ENCODE measurements at regions not wholly inside any gene's neighbourhood (a gene's known extent, or its start where the extent isn't known, plus 50 kb on each side); places are given as distances from the start of the nearest gene placed in this dataset.

GRCh38 chr12:108065069-108065468, 64.0 kb upstream of the WSCD2 start:
- DNase-seq (ENCODE audit: low read depth): no peak
- no peak for TF ChIP-seq CTCF (conservative IDR thresholded peaks at IDR 0.05; ENCODE audit: low read length)
- H3K4me3 ChIP-seq (ENCODE audit: low read length): no peak overlapping the region

GRCh38 chr12:108066583-108067577, 62.2 kb upstream of the WSCD2 start:
- TF ChIP-seq CTCF (conservative IDR thresholded peaks at IDR 0.05; ENCODE audit: low read length): no peak
- no peak overlapping the region for H3K4me3 ChIP-seq (ENCODE audit: low read length)
- DNase-seq (ENCODE audit: low read depth): no peak

GRCh38 chr12:108069651-108070165, 59.4 kb upstream of the WSCD2 start:
- no peak for DNase-seq (ENCODE audit: low read depth)
- no peak overlapping the region for H3K4me3 ChIP-seq (ENCODE audit: low read length)
- TF ChIP-seq CTCF (conservative IDR thresholded peaks at IDR 0.05; ENCODE audit: low read length): no peak

- no peak for TF ChIP-seq CTCF (conservative IDR thresholded peaks at IDR 0.05; ENCODE audit: low read length)
- DNase-seq (ENCODE audit: low read depth): no peak
- no peak overlapping the region for H3K4me3 ChIP-seq (ENCODE audit: low read length)
These were observed 53.5 kb upstream of the WSCD2 start for GRCh38 chr12:108075561-108075960.

GRCh38 chr12:108076556-108076955, 52.5 kb upstream of the WSCD2 start:
- DNase-seq (ENCODE audit: low read depth): no peak
- no peak for TF ChIP-seq CTCF (conservative IDR thresholded peaks at IDR 0.05; ENCODE audit: low read length)
- H3K4me3 ChIP-seq (ENCODE audit: low read length): no peak overlapping the region

- H3K4me3 ChIP-seq (ENCODE audit: low read length): no peak overlapping the region
- no peak for TF ChIP-seq CTCF (conservative IDR thresholded peaks at IDR 0.05; ENCODE audit: low read length)
- no peak for DNase-seq (ENCODE audit: low read depth)
These were observed 50.7 kb upstream of the WSCD2 start for GRCh38 chr12:108078428-108078827.
